ENCODE measurements at regions not wholly inside any gene's neighbourhood (a gene's known extent, or its start where the extent isn't known, plus 50 kb on each side); places are given as distances from the start of the nearest gene placed in this dataset.

- no peak for TF ChIP-seq CTCF (IDR thresholded peaks at IDR 0.05; ENCODE audit: poor library complexity)
- no peak for TF ChIP-seq EZH2 (IDR thresholded peaks at IDR 0.05; ENCODE audit: borderline replicate concordance)
These were observed 73.9 kb upstream of the FOXQ1 start for GRCh38 chr6:1238040-1238439.

Measured in hepatocyte (in vitro differentiated cells).